GM18517 (cell line): ENCODE measurements at regions not wholly inside any gene's neighbourhood (a gene's known extent, or its start where the extent isn't known, plus 50 kb on each side); places are given as distances from the start of the nearest gene placed in this dataset.

Experiments
- ATAC-seq: cut with Tn5 transposase; IDR thresholded peaks from one replicate; pipeline ENCODE4 v1.9.1; 2021; ENCODE audit warnings: mild to moderate bottlenecking, moderate library complexity; ENCODE audit not compliant: unreplicated experiment

GRCh38 chr1:56235909-56236510 lies 343.4 kb downstream of the PLPP3 start:
- no peak for ATAC-seq

- ATAC-seq = no peak
Measured at GRCh38 chr1:56229186-56229585, 350.2 kb downstream of the PLPP3 start.

GRCh38 chr1:56227886-56228285 lies 351.5 kb downstream of the PLPP3 start:
- ATAC-seq = no peak

GRCh38 chr1:56227401-56227800 lies 352.0 kb downstream of the PLPP3 start:
- ATAC-seq = no peak

- ATAC-seq = no peak
Measured at GRCh38 chr1:56225964-56226815, 353.2 kb downstream of the PLPP3 start.

- no peak for ATAC-seq
Measured at GRCh38 chr1:56223968-56224367, 355.4 kb downstream of the PLPP3 start.

GRCh38 chr1:56222914-56223540 lies 356.3 kb downstream of the PLPP3 start:
- no peak for ATAC-seq

- ATAC-seq = no peak
Measured at GRCh38 chr1:56220021-56220420, 359.3 kb downstream of the PLPP3 start.

- ATAC-seq = no peak
Measured at GRCh38 chr1:56218023-56218422, 361.3 kb downstream of the PLPP3 start.

- ATAC-seq = no peak
Measured at GRCh38 chr1:56216218-56216617, 363.1 kb downstream of the PLPP3 start.

- no peak for ATAC-seq
Measured at GRCh38 chr1:56215771-56216170, 363.6 kb downstream of the PLPP3 start.

- no peak for ATAC-seq
Measured at GRCh38 chr1:56215086-56215485, 364.3 kb downstream of the PLPP3 start.

GRCh38 chr1:56213068-56213467 lies 366.3 kb downstream of the PLPP3 start:
- ATAC-seq = no peak

GRCh38 chr1:56212143-56212542 lies 367.2 kb downstream of the PLPP3 start:
- no peak for ATAC-seq

- no peak for ATAC-seq
Measured at GRCh38 chr1:56206391-56206790, 373.0 kb downstream of the PLPP3 start.

- no peak for ATAC-seq
Measured at GRCh38 chr1:56204206-56204605, 375.2 kb downstream of the PLPP3 start.

- ATAC-seq = no peak
Measured at GRCh38 chr1:56202796-56203492, 376.4 kb downstream of the PLPP3 start.

GRCh38 chr1:56202186-56202585 lies 377.2 kb downstream of the PLPP3 start:
- no peak for ATAC-seq

- no peak for ATAC-seq
Measured at GRCh38 chr1:56200896-56201295, 378.5 kb downstream of the PLPP3 start.

- no peak for ATAC-seq
Measured at GRCh38 chr1:56200442-56200841, 378.9 kb downstream of the PLPP3 start.

GRCh38 chr1:56199956-56200355 lies 379.4 kb downstream of the PLPP3 start:
- no peak for ATAC-seq
